Stomach (tissue), 8 donors: ENCODE measurements at regions not wholly inside any gene's neighbourhood (a gene's known extent, or its start where the extent isn't known, plus 50 kb on each side); places are given as distances from the start of the nearest gene placed in this dataset.

Experiments
- DNase-seq, 2 donors: peaks; one replicate each; pipeline versions ENCODE4 v3.0.0 to v3.0.0-alpha.2; 2013 to 2019
- H3K27ac ChIP-seq, 5 donors: fragments of 200-600 bp in 4 of 5; sonication (generic) in 4 of 5; one replicate each; pipeline ENCODE4 v1.5.1; 2013 to 2019; ENCODE audit warnings: mild to moderate bottlenecking in 1 of 5, moderate library complexity in 1 of 5
- H3K27me3 ChIP-seq, 3 donors: fragments of 200-600 bp; sonication (generic); one replicate each; pipeline ENCODE4 v1.5.1; 2017 to 2019; ENCODE audit warnings: mixed run types in 1 of 3
- H3K36me3 ChIP-seq, 4 donors: fragments of 200-600 bp; sonication (generic); 1 replicate in 3 of 4; 2 replicates in 1 of 4; pipeline ENCODE4 v1.5.1; 2016 to 2019
- H3K4me1 ChIP-seq, 4 donors: fragments of 200-600 bp; sonication (generic); one replicate each; pipeline ENCODE4 v1.5.1; 2016 to 2019
- H3K4me3 ChIP-seq, 4 donors: fragments of 200-600 bp; sonication (generic) in 3 of 4; one replicate each; pipeline ENCODE4 v1.5.1; 2016 to 2019; ENCODE audit warnings: mild to moderate bottlenecking in 1 of 4
- H3K9me3 ChIP-seq, 4 donors: fragments of 200-600 bp; sonication (generic); one replicate each; pipeline ENCODE4 v1.5.1; 2016 to 2019
- EP300 ChIP-seq: sonication (generic); formaldehyde crosslinking; IDR thresholded peaks from one replicate; pipeline ENCODE4 v1.6.1; 2017; ENCODE audit warnings: antibody characterized with exemption
- POLR2A ChIP-seq, 4 donors: fragments of 450-650 bp; IDR thresholded peaks; one replicate each; pipeline ENCODE4 v1.6.1; 2016; ENCODE audit warnings: antibody characterized with exemption in 4 of 4, control low read depth in 2 of 4, mild to moderate bottlenecking in 1 of 4, moderate library complexity in 1 of 4
- POLR2AphosphoS5 ChIP-seq, 3 donors: sonication (generic); formaldehyde crosslinking; IDR thresholded peaks; one replicate each; pipeline ENCODE4 v1.6.1; 2016; ENCODE audit warnings: antibody characterized with exemption in 3 of 3
- WGBS, 5 donors: extraction: QIAGEN DNeasy Blood & Tissue Kit in 3 of 5; methylation state at CpG; one replicate each; pipeline versions ENCODE4 v1.1.5 to v1.1.7; 2013 to 2018; 5-methylcytosine and 5-hydroxymethylcytosine counted together
- intact Hi-C: fragments of 100-400 bp; cut with DNase I; formaldehyde crosslinking; loops from one replicate; pipeline ENCODE4 v1.15.1; 2023; ENCODE audit warnings: low total_unique reads
- TF ChIP-seq, protein P1 (sequence below), 7 experiments: fragments of 450-650 bp in 4 of 7; fragments of 200-600 bp in 3 of 7; sonication (generic) in 3 of 7; IDR thresholded peaks; one replicate each; pipeline ENCODE4 v1.5.1; 2016 to 2019; ENCODE audit warnings: antibody characterized with exemption in 7 of 7, control low read depth in 2 of 7, mild to moderate bottlenecking in 1 of 7
- donor health status: healthy with polysubstance abuse.
- donor health status: Bipolar disorder and iron deficiency.
- donor health status: healthy.

DNA sequence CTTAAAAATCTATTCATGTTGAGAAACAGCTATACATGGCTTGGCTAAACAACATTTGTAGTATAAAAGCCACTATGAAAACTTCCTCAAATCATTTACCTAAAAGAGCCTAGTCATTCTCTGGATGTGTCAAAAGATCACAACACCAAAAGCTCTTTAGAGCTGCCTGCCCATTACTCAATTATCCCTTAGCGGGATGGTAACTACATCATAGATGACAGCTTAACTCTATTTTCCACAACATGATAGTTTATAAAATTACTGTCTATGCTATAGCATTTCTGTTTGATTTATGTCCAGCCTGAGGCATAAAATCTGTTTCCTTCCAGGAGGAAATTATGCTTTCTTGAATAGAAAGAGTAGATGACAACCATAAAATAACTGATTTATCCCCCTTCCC is 777.6 kb upstream of the HS3ST5 start:
- DNase-seq = no peak
- Histone ChIP-seq H3K27ac (no peak overlapping the region), H3K9me3 (peaks cover 0 to 3% (median 0%) of the 10 kb centered on the region in 4 donors), H3K27me3 (no peaks in the 10 kb centered on the region), H3K36me3 (no peaks in the 10 kb centered on the region), H3K4me1 (no peaks in the 10 kb centered on the region), H3K4me3 (no peak overlapping the region)
- TF ChIP-seq, protein P1, sequence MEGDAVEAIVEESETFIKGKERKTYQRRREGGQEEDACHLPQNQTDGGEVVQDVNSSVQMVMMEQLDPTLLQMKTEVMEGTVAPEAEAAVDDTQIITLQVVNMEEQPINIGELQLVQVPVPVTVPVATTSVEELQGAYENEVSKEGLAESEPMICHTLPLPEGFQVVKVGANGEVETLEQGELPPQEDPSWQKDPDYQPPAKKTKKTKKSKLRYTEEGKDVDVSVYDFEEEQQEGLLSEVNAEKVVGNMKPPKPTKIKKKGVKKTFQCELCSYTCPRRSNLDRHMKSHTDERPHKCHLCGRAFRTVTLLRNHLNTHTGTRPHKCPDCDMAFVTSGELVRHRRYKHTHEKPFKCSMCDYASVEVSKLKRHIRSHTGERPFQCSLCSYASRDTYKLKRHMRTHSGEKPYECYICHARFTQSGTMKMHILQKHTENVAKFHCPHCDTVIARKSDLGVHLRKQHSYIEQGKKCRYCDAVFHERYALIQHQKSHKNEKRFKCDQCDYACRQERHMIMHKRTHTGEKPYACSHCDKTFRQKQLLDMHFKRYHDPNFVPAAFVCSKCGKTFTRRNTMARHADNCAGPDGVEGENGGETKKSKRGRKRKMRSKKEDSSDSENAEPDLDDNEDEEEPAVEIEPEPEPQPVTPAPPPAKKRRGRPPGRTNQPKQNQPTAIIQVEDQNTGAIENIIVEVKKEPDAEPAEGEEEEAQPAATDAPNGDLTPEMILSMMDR (IDR thresholded peaks at IDR 0.05) = no peak
- TF ChIP-seq POLR2A (IDR thresholded peaks at IDR 0.05) = no peak
- no peak for TF ChIP-seq POLR2AphosphoS5 (IDR thresholded peaks at IDR 0.05)
- TF ChIP-seq EP300 = no peak
- intact Hi-C loops = no loop called here
- WGBS, 5 donors = 52 to 74% (median 67%) methylated on average over 1 of the region's 1 CpG

DNA sequence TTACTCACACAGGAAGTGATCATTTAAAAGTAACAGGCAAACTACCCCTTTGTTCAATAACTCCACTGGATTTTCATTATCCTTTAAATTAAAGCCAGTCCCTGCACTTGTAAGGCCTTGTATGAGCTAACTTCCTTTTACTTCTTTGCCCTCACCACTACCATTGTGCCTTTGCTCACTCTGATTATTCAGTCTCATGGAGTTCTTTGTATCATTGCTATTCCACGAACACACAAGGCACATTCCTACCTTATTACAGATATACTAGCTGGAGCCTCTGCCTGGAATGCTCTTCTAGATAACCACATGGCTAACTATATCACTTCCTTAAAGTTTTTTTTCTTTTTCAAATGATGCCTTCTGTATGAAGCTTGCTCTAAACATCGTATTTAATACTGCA is 748.6 kb upstream of the HS3ST5 start:
- 71 to 78% (median 77%) methylated on average over 2 of the region's 2 CpGs for WGBS, 5 donors
- H3K27ac ChIP-seq = no peak overlapping the region
- no peak overlapping the region for H3K4me3 ChIP-seq
- TF ChIP-seq EP300 (no peak), POLR2A (IDR thresholded peaks at IDR 0.05) (no peak)
- no peak for DNase-seq
- no peaks in the 10 kb centered on the region for H3K4me1 ChIP-seq
- no peaks in the 10 kb centered on the region for H3K36me3 ChIP-seq
- H3K27me3 ChIP-seq = no peaks in the 10 kb centered on the region
- H3K9me3 ChIP-seq = peaks cover 0 to 5% (median 4%) of the 10 kb centered on the region in 4 donors
- intact Hi-C loops = no loop called here

DNA sequence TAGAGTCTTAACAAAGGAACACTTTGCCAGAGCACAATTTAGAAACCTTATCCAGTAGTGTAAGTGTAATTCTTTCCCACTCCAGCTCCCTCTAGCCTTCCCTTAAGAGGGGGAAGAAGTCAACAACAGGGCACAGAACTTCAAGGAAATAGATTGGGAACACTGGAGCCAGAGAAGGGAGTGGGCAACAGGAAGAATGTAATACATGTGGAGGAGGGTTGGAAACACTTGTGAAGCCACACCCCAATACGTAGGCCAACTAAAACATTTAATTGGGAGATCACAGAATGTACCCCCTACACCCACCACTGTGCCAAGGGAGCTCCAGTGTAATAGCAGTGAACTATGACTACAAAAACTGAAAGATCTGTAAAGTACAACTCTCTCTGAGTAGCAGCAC is 735.7 kb upstream of the HS3ST5 start:
- H3K4me1 ChIP-seq = no peaks in the 10 kb centered on the region

DNA sequence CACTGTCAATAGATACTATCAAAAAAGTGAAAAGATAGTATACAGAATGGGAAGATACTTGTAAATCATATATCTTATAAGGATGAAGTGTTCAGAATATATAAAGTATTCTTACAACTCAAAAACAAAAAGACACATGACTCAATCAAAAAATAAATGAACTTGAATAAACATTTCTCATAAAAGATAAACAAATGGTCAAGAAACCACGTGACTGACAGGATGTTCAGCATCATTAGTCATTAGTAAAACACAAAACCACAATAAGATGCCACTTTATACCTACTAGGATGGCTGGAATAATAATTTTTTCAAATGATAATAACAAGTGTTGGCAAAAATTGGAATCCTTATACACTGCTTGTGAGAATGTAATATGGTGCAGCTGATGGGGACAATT is 729.1 kb upstream of the HS3ST5 start:
- Histone ChIP-seq H3K27ac (no peak overlapping the region), H3K4me1 (no peaks in the 10 kb centered on the region), H3K9me3 (peaks cover 0 to 12% (median 10%) of the 10 kb centered on the region in 4 donors), H3K36me3 (no peaks in the 10 kb centered on the region), H3K27me3 (no peaks in the 10 kb centered on the region), H3K4me3 (no peak overlapping the region)
- WGBS, 5 donors = 21 to 39% (median 26%) methylated on average over 1 of the region's 1 CpG
- intact Hi-C loops = no loop called here
- TF ChIP-seq POLR2AphosphoS5 (IDR thresholded peaks at IDR 0.05) (no peak), POLR2A (IDR thresholded peaks at IDR 0.05) (no peak), EP300 (no peak)
- TF ChIP-seq, protein P1 (IDR thresholded peaks at IDR 0.05) = no peak
- DNase-seq = no peak

More for the DNA sequence above, 735.7 kb upstream of the HS3ST5 start:
- Histone ChIP-seq H3K4me3 (no peak overlapping the region), H3K27ac (no peak overlapping the region), H3K9me3 (no peaks in the 10 kb centered on the region), H3K36me3 (no peaks in the 10 kb centered on the region), H3K27me3 (no peaks in the 10 kb centered on the region)
- no peak for TF ChIP-seq POLR2AphosphoS5 (IDR thresholded peaks at IDR 0.05)
- no peak for TF ChIP-seq EP300
- TF ChIP-seq, protein P1 (IDR thresholded peaks at IDR 0.05) = no peak
- TF ChIP-seq POLR2A (IDR thresholded peaks at IDR 0.05) = no peak
- DNase-seq = no peak
- intact Hi-C loops = no loop called here
- 27 to 40% (median 39%) methylated on average over 1 of the region's 1 CpG for WGBS, 5 donors

DNA sequence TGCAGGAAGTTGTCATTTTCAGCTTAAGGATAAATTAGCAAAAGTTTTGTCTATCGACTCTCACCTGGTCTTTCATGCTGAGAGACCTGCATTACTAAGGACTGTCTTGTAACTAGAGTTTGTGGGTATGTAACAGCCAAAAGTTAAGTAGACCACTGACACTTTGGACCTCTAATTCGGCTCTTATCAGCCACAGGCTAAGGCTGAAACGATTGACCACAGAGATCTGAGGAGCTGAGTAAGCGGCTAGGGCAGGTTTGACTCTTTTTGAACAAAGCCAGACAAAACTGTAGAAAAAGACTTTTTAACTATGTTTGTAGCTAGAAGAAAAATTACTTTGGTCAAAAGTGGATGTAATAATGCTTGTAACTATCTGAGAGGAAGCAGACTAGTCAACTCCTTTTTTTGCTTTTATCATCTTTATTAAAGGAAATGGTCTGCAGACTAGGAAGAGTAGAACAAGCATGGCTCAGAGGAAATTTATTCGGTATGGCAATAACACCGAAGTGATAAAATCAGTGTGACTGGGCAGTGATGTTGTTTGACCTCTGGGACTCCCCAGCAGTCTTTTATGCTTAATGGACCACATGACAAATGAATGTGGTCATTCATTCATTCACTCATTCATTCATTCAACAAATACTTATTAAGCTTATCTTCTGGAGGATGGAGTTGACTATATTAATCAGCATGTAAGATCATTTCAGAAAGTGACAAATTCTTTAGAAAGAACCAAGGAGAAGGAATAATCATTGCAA is 725.0 kb upstream of the HS3ST5 start:
- no peaks in the 10 kb centered on the region for H3K36me3 ChIP-seq
- no peaks in the 10 kb centered on the region for H3K27me3 ChIP-seq
- peaks cover 0 to 12% (median 10%) of the 10 kb centered on the region in 4 donors for H3K9me3 ChIP-seq
- H3K4me1 ChIP-seq = no peaks in the 10 kb centered on the region
- 51 to 58% (median 56%) methylated on average over 6 of the region's 6 CpGs for WGBS, 5 donors
- TF ChIP-seq, protein P1 (IDR thresholded peaks at IDR 0.05) = no peak
- TF ChIP-seq EP300 (no peak), POLR2A (IDR thresholded peaks at IDR 0.05) (no peak), POLR2AphosphoS5 (IDR thresholded peaks at IDR 0.05) (no peak)
- intact Hi-C loops = no loop called here
- no peak overlapping the region for H3K4me3 ChIP-seq
- DNase-seq = no peak
- no peak overlapping the region for H3K27ac ChIP-seq
